Upper lobe of left lung (tissue), 6 donors: ENCODE measurements at regions not wholly inside any gene's neighbourhood (a gene's known extent, or its start where the extent isn't known, plus 50 kb on each side); places are given as distances from the start of the nearest gene placed in this dataset.

Experiments used
- ATAC-seq, 2 donors: fragments of 200-7000 bp; cut with Tn5 transposase; one replicate each; pipeline ENCODE4 v1.9.1; 2022; ENCODE audit warnings: mild to moderate bottlenecking in 2 of 2, moderate library complexity in 2 of 2; ENCODE audit not compliant: low FRiP score in 2 of 2
- DNase-seq, 2 donors: peaks; one replicate each; pipeline ENCODE4 v3.0.0-alpha.2; 2019 to 2020
- H3K27ac ChIP-seq, 4 donors: fragments of 200-600 bp; sonication (generic); one replicate each; pipeline ENCODE4 v1.5.1; 2016 to 2019
- H3K27me3 ChIP-seq, 4 donors: fragments of 200-600 bp; sonication (generic); one replicate each; pipeline ENCODE4 v1.5.1; 2017 to 2019
- H3K36me3 ChIP-seq, 4 donors: fragments of 200-600 bp; sonication (generic); one replicate each; pipeline ENCODE4 v1.5.1; 2016 to 2019
- H3K4me1 ChIP-seq, 4 donors: fragments of 200-600 bp; sonication (generic); one replicate each; pipeline ENCODE4 v1.5.1; 2018 to 2019
- H3K4me3 ChIP-seq, 4 donors: fragments of 200-600 bp; sonication (generic); one replicate each; pipeline ENCODE4 v1.5.1; 2017 to 2019; ENCODE audit warnings: mild to moderate bottlenecking in 2 of 4, moderate library complexity in 1 of 4
- H3K9me3 ChIP-seq, 4 donors: fragments of 200-600 bp; sonication (generic); one replicate each; pipeline ENCODE4 v1.5.1; 2018 to 2019
- CTCF ChIP-seq, 6 experiments: fragments of 450-650 bp in 4 of 6; fragments of 200-600 bp in 2 of 6; sonication (generic) in 2 of 6; IDR thresholded peaks; one replicate each; pipeline ENCODE4 v1.5.1; 2016 to 2019; ENCODE audit warnings: antibody characterized with exemption in 6 of 6
- EP300 ChIP-seq, 4 donors: sonication (generic); formaldehyde crosslinking; IDR thresholded peaks; one replicate each; pipeline ENCODE4 v1.5.1; 2017; ENCODE audit warnings: antibody characterized with exemption in 4 of 4, control low read depth in 2 of 4
- POLR2A ChIP-seq, 4 donors: fragments of 450-650 bp; IDR thresholded peaks; one replicate each; pipeline ENCODE4 v1.5.1; 2016 to 2017; ENCODE audit warnings: antibody characterized with exemption in 4 of 4, mild to moderate bottlenecking in 2 of 4
- POLR2AphosphoS5 ChIP-seq, 2 donors: sonication (generic); formaldehyde crosslinking; IDR thresholded peaks; one replicate each; pipeline ENCODE4 v1.5.1; 2017; ENCODE audit warnings: antibody characterized with exemption in 2 of 2
- WGBS, 2 donors: methylation state at CpG; one replicate each; pipeline ENCODE4 v1.1.5; 2017 to 2018; 5-methylcytosine and 5-hydroxymethylcytosine counted together
- donor health status: DM: no; HTN: no; CAD: no; lungs with moderate emphysema.
- donor health status: DM: no; HTN: yes; CAD: no; lungs with severe emphysema.

- Histone ChIP-seq H3K27me3 (no peaks in the 10 kb centered on the region), H3K4me1 (no peaks in the 10 kb centered on the region), H3K36me3 (no peaks in the 10 kb centered on the region), H3K4me3 (no peak overlapping the region), H3K9me3 (no peaks in the 10 kb centered on the region), H3K27ac (no peak overlapping the region)
- TF ChIP-seq POLR2AphosphoS5 (IDR thresholded peaks at IDR 0.05) = no peak
- TF ChIP-seq EP300 (IDR thresholded peaks at IDR 0.05) = no peak
- no peak for ATAC-seq
- WGBS, 2 donors = 94 to 95% methylated on average over 11 of the region's 11 CpGs
- no peak for DNase-seq
Measured at GRCh38 chr2:236843161-236843968, 242.3 kb upstream of the COPS8 start.

DNA sequence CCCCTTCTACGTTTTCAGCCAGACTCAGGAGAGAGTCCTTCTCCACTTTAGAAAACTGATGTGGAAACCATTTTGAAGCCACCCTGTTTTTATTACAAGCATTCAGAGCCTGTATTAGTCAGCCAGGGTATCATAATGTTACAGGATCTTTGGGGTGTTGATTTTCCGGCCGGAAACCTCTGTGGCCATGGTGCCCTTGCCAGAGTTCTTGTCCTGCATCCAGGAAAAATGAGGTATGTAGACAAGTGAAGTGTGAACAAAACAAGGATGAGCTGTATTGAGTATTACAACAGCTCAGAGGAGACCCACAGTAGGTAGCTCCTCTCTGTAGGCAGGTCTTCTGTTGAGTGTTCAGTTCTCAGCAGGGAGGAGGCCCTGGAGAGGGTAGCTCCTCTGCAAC is 241.0 kb upstream of the COPS8 start:
- H3K4me1 ChIP-seq = no peaks in the 10 kb centered on the region
- ATAC-seq (no peak), DNase-seq (no peak)
- no peak overlapping the region for H3K27ac ChIP-seq
- H3K36me3 ChIP-seq = no peaks in the 10 kb centered on the region
- no peaks in the 10 kb centered on the region for H3K27me3 ChIP-seq
- no peak for TF ChIP-seq POLR2AphosphoS5 (IDR thresholded peaks at IDR 0.05)
- TF ChIP-seq POLR2A (IDR thresholded peaks at IDR 0.05) = no peak
- no peak for TF ChIP-seq EP300 (IDR thresholded peaks at IDR 0.05)
- 92 to 95% methylated on average over 3 of the region's 3 CpGs for WGBS, 2 donors
- no peaks in the 10 kb centered on the region for H3K9me3 ChIP-seq
- no peak overlapping the region for H3K4me3 ChIP-seq

DNA sequence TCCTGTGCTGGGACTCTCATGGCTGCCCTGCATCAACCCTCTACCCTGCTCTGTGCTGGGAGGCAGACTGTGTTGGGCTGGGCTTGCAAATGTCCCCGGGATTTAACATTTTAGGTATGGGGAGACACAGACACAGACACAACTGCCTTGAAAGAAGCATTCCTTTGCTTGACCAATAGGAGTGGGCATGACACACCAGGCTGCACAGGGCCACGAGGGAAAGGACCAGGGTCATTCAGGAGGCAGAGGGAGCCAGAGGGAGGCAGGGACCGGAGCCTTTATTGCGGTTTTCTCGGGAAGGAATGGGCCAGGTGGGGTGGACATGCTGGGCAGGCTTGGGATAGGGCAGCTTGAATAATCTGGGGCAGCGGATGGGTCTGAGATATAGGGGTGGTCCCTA is 238.7 kb upstream of the COPS8 start:
- TF ChIP-seq EP300 (IDR thresholded peaks at IDR 0.05) (no peak), POLR2A (IDR thresholded peaks at IDR 0.05) (no peak), POLR2AphosphoS5 (IDR thresholded peaks at IDR 0.05) (no peak)
- H3K27me3 ChIP-seq = no peaks in the 10 kb centered on the region
- no peak overlapping the region for H3K4me3 ChIP-seq
- H3K4me1 ChIP-seq = peaks cover 0 to 2% (median 0%) of the 10 kb centered on the region in 4 donors
- DNase-seq (no peak), ATAC-seq (no peak)
- H3K27ac ChIP-seq = no peak overlapping the region
- 86 to 89% methylated on average over 5 to 6 of the region's 6 CpGs for WGBS, 2 donors
- H3K36me3 ChIP-seq = no peaks in the 10 kb centered on the region
- H3K9me3 ChIP-seq = no peaks in the 10 kb centered on the region

DNA sequence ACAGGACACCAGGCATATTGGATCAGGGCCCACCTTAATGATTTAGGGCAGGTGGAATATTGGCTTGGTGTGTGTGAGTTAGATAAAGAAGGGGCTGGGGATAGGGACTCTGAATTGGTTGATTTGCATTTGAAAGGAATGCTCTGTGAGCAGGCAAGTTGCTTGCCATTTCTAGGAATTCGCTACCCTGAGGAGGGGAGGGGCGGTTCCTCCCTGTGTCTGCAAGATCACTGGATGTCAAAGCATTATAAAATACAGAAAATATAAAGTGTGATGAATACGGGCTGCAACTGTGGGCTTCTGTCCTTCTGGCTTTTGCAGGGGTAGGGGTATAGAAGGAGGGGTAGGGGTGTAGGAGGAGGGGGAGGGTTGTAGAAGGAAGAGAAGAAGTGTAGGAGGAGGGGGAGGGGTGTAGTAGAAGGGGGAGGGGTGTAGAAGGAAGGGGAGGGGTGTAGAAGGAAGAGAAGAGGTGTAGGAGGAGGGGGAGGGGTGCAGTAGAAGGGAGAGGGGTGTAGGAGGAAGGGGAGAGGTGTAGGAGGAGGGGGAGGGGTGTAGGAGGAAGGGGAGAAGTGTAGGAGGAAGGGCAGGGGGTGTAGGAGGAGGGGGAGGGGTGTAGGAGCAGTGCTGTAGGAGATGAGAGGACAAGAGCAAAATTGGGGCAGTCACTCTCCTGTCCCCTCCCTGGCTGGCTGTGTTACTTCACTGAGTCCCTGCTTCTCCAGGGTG is 238.0 kb upstream of the COPS8 start:
- TF ChIP-seq POLR2A (IDR thresholded peaks at IDR 0.05) (no peak), POLR2AphosphoS5 (IDR thresholded peaks at IDR 0.05) (no peak), CTCF (IDR thresholded peaks at IDR 0.05) (no peak), EP300 (IDR thresholded peaks at IDR 0.05) (no peak)
- WGBS, 2 donors = 87 to 92% methylated on average over 3 of the region's 3 CpGs
- no peak for ATAC-seq
- DNase-seq = no peak
- H3K9me3 ChIP-seq = no peaks in the 10 kb centered on the region
- no peaks in the 10 kb centered on the region for H3K36me3 ChIP-seq
- H3K27ac ChIP-seq = no peak overlapping the region
- H3K27me3 ChIP-seq = no peaks in the 10 kb centered on the region
- H3K4me3 ChIP-seq = no peak overlapping the region
- H3K4me1 ChIP-seq = peaks cover 0 to 4% (median 3%) of the 10 kb centered on the region in 4 donors

- Histone ChIP-seq H3K4me1 (peaks cover 0 to 9% (median 6%) of the 10 kb centered on the region in 4 donors), H3K36me3 (no peaks in the 10 kb centered on the region), H3K27me3 (no peaks in the 10 kb centered on the region), H3K4me3 (no peak overlapping the region), H3K9me3 (no peaks in the 10 kb centered on the region), H3K27ac (no peak overlapping the region)
- WGBS, 2 donors = 84% methylated on average over 11 of the region's 11 CpGs
- TF ChIP-seq POLR2A (IDR thresholded peaks at IDR 0.05) (no peak), EP300 (IDR thresholded peaks at IDR 0.05) (no peak), POLR2AphosphoS5 (IDR thresholded peaks at IDR 0.05) (no peak), CTCF (IDR thresholded peaks at IDR 0.05) (no peak)
- ATAC-seq (no peak), DNase-seq (no peak)
Measured at GRCh38 chr2:236848501-236848900, 237.2 kb upstream of the COPS8 start.

DNA sequence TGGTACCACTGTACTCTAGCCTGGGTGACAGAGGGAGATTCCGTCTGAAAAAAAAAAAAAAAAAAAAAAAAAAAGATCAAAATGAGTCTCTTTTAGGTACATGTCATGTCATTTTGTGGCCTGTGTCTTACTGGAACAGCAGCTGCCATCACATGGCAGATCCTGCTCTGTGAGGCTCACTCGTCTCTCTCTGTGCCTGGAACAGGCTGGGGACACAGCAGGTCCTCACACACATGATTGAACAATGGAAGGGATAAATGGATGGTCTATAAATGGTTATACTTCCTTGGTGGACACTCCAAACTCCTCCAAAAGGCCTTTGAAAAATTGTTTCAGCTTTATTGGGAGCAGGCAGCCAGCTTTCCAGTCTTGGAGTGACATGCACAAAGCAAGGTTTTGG is 236.2 kb upstream of the COPS8 start:
- Histone ChIP-seq H3K4me1 (peaks cover 0 to 9% (median 6%) of the 10 kb centered on the region in 4 donors), H3K36me3 (no peaks in the 10 kb centered on the region), H3K27me3 (no peaks in the 10 kb centered on the region), H3K27ac (no peak overlapping the region), H3K4me3 (no peak overlapping the region), H3K9me3 (no peaks in the 10 kb centered on the region)
- 48 to 76% methylated on average over 2 of the region's 2 CpGs for WGBS, 2 donors
- no peak for ATAC-seq
- TF ChIP-seq CTCF (IDR thresholded peaks at IDR 0.05) (no peak), POLR2AphosphoS5 (IDR thresholded peaks at IDR 0.05) (no peak), POLR2A (IDR thresholded peaks at IDR 0.05) (no peak), EP300 (IDR thresholded peaks at IDR 0.05) (no peak)
- DNase-seq = no peak
